CD8-positive, alpha-beta memory T cell (primary cell): ENCODE measurements at regions not wholly inside any gene's neighbourhood (a gene's known extent, or its start where the extent isn't known, plus 50 kb on each side); places are given as distances from the start of the nearest gene placed in this dataset.

Experiments used
- CTCF ChIA-PET: fragments of 350-600 bp; sonication (Branson Sonifier 250); formaldehyde crosslinking; loops from one replicate; lab custom pipeline; 2021; ENCODE audit warnings: antibody characterized with exemption; lab: Charles Lee
- POLR2A ChIA-PET: fragments of 350-600 bp; sonication (Branson Sonifier 250); formaldehyde crosslinking; loops from one replicate; lab custom pipeline; 2021; ENCODE audit warnings: antibody characterized with exemption; lab: Charles Lee
- DNase-seq, 5 donors: peaks; one replicate each; pipeline versions ENCODE4 v3.0.0 to v3.0.0-alpha.2; 2020 to 2022; ENCODE audit warnings: mixed read lengths in 1 of 5
- H3K27ac ChIP-seq: one replicate; pipeline ENCODE4 v1.7.0; 2013; ENCODE audit warnings: low read depth, mild to moderate bottlenecking, low read length, moderate library complexity
- H3K27me3 ChIP-seq: 2 replicates; pipeline ENCODE4 v1.7.0; 2013; ENCODE audit warnings: low read length, mild to moderate bottlenecking; ENCODE audit not compliant: insufficient read depth, poor library complexity, severe bottlenecking
- H3K36me3 ChIP-seq: 2 replicates; pipeline ENCODE4 v1.7.0; 2013; ENCODE audit warnings: mild to moderate bottlenecking, low read length, moderate library complexity; ENCODE audit not compliant: insufficient read depth
- H3K4me1 ChIP-seq: 2 replicates; pipeline ENCODE4 v1.7.0; 2013; ENCODE audit warnings: mild to moderate bottlenecking, low read length, moderate library complexity; ENCODE audit not compliant: insufficient read depth
- H3K4me3 ChIP-seq: 2 replicates; pipeline ENCODE4 v1.7.0; 2013; ENCODE audit warnings: mild to moderate bottlenecking, low read length
- H3K9me3 ChIP-seq: 2 replicates; pipeline ENCODE4 v1.7.0; 2013; ENCODE audit warnings: mild to moderate bottlenecking, low read length
- H3K27ac Mint-ChIP-seq, 8 donors: one replicate each; pipeline ENCODE4 v1.8.0; 2020 to 2021; ENCODE audit warnings: mixed read lengths in 8 of 8, mild to moderate bottlenecking in 6 of 8, inconsistent platforms in 3 of 8, moderate library complexity in 3 of 8
- H3K27me3 Mint-ChIP-seq, 2 donors: one replicate each; pipeline ENCODE4 v1.8.0; 2020 to 2021; ENCODE audit warnings: mixed read lengths in 2 of 2, mild to moderate bottlenecking in 1 of 2, moderate library complexity in 1 of 2
- H3K36me3 Mint-ChIP-seq, 3 donors: one replicate each; pipeline ENCODE4 v1.8.0; 2020 to 2021; ENCODE audit warnings: mixed read lengths in 3 of 3, inconsistent platforms in 1 of 3, mild to moderate bottlenecking in 1 of 3
- H3K4me1 Mint-ChIP-seq, 3 donors: one replicate each; pipeline ENCODE4 v1.8.0; 2020 to 2021; ENCODE audit warnings: mixed read lengths in 3 of 3, inconsistent platforms in 1 of 3, mild to moderate bottlenecking in 1 of 3
- H3K4me3 Mint-ChIP-seq, 7 donors: one replicate each; pipeline ENCODE4 v1.8.0; 2020 to 2021; ENCODE audit warnings: mixed read lengths in 7 of 7, mild to moderate bottlenecking in 6 of 7, moderate library complexity in 4 of 7, inconsistent platforms in 2 of 7
- H3K9me3 Mint-ChIP-seq, 5 donors: one replicate each; pipeline ENCODE4 v1.8.0; 2020 to 2022; ENCODE audit warnings: mixed read lengths in 5 of 5, mild to moderate bottlenecking in 3 of 5, moderate library complexity in 2 of 5, inconsistent platforms in 1 of 5

- Mint-ChIP-seq H3K4me3 (no peak overlapping the region), H3K27ac (no peak overlapping the region), H3K36me3 (no peaks in the 10 kb centered on the region), H3K27me3 (peaks cover 1 to 3% of the 10 kb centered on the region in 2 donors), H3K4me1 (no peaks in the 10 kb centered on the region), H3K9me3 (peaks cover 0 to 4% (median 3%) of the 10 kb centered on the region in 5 donors)
- ChIA-PET POLR2A (no interaction called here), CTCF (no interaction called here)
- H3K4me3 ChIP-seq, result no peak overlapping the region
- H3K4me1 ChIP-seq, result no peaks in the 10 kb centered on the region
- H3K27ac ChIP-seq, result no peak overlapping the region
- no peaks in the 10 kb centered on the region for H3K9me3 ChIP-seq
- no peaks in the 10 kb centered on the region for H3K36me3 ChIP-seq
- no peaks in the 10 kb centered on the region for H3K27me3 ChIP-seq
- DNase-seq, result no peak
Measured at GRCh38 chr16:65916995-65917394, 449.5 kb upstream of the CDH5 start.

GRCh38 chr16:65910291-65910690 lies 456.2 kb upstream of the CDH5 start:
- Histone ChIP-seq H3K4me3 (no peak overlapping the region), H3K36me3 (no peaks in the 10 kb centered on the region), H3K9me3 (no peaks in the 10 kb centered on the region), H3K27me3 (no peaks in the 10 kb centered on the region), H3K27ac (no peak overlapping the region), H3K4me1 (no peaks in the 10 kb centered on the region)
- no peak overlapping the region for H3K4me3 Mint-ChIP-seq
- ChIA-PET POLR2A (no interaction called here), CTCF (no interaction called here)
- H3K4me1 Mint-ChIP-seq, result no peaks in the 10 kb centered on the region
- no peaks in the 10 kb centered on the region for H3K27me3 Mint-ChIP-seq
- DNase-seq, result no peak
- peaks cover 0 to 4% (median 0%) of the 10 kb centered on the region in 3 donors for H3K36me3 Mint-ChIP-seq
- no peak overlapping the region for H3K27ac Mint-ChIP-seq
- H3K9me3 Mint-ChIP-seq, result peaks cover 0 to 1% (median 0%) of the 10 kb centered on the region in 5 donors

GRCh38 chr16:65909310-65910050 lies 457.0 kb upstream of the CDH5 start:
- H3K27me3 Mint-ChIP-seq, result no peaks in the 10 kb centered on the region
- Histone ChIP-seq H3K27me3 (no peaks in the 10 kb centered on the region), H3K4me1 (no peaks in the 10 kb centered on the region), H3K4me3 (no peak overlapping the region), H3K9me3 (no peaks in the 10 kb centered on the region), H3K27ac (no peak overlapping the region), H3K36me3 (no peaks in the 10 kb centered on the region)
- H3K9me3 Mint-ChIP-seq, result peaks cover 0 to 1% (median 0%) of the 10 kb centered on the region in 5 donors
- H3K36me3 Mint-ChIP-seq, result peaks cover 0 to 4% (median 0%) of the 10 kb centered on the region in 3 donors
- ChIA-PET POLR2A (no interaction called here), CTCF (interaction anchor here (0.6 kb wide), 1 partner anchor 10 kb away, joined by 3 read pairs; no protein-coding TSS in a partner anchor)
- no peak for DNase-seq
- no peaks in the 10 kb centered on the region for H3K4me1 Mint-ChIP-seq
- no peak overlapping the region for H3K4me3 Mint-ChIP-seq
- no peak overlapping the region for H3K27ac Mint-ChIP-seq

GRCh38 chr16:65908568-65908967 lies 457.9 kb upstream of the CDH5 start:
- no peaks in the 10 kb centered on the region for H3K27me3 Mint-ChIP-seq
- no peak overlapping the region for H3K27ac Mint-ChIP-seq
- Histone ChIP-seq H3K27ac (no peak overlapping the region), H3K4me3 (no peak overlapping the region), H3K27me3 (no peaks in the 10 kb centered on the region), H3K36me3 (no peaks in the 10 kb centered on the region), H3K9me3 (no peaks in the 10 kb centered on the region), H3K4me1 (no peaks in the 10 kb centered on the region)
- peaks cover 0 to 4% (median 0%) of the 10 kb centered on the region in 3 donors for H3K36me3 Mint-ChIP-seq
- no peak overlapping the region for H3K4me3 Mint-ChIP-seq
- CTCF ChIA-PET, result no interaction called here
- no peaks in the 10 kb centered on the region for H3K4me1 Mint-ChIP-seq
- no peak for DNase-seq
- POLR2A ChIA-PET, result no interaction called here
- peaks cover 0 to 1% (median 0%) of the 10 kb centered on the region in 5 donors for H3K9me3 Mint-ChIP-seq

GRCh38 chr16:65905331-65905730 lies 461.2 kb upstream of the CDH5 start:
- Mint-ChIP-seq H3K36me3 (peaks cover 0 to 4% (median 0%) of the 10 kb centered on the region in 3 donors), H3K9me3 (peaks cover 0 to 1% (median 0%) of the 10 kb centered on the region in 5 donors), H3K27me3 (no peaks in the 10 kb centered on the region), H3K4me1 (no peaks in the 10 kb centered on the region), H3K27ac (no peak overlapping the region), H3K4me3 (no peak overlapping the region)
- DNase-seq, result no peak
- H3K4me3 ChIP-seq, result no peak overlapping the region
- H3K27ac ChIP-seq, result no peak overlapping the region
- H3K4me1 ChIP-seq, result no peaks in the 10 kb centered on the region
- ChIA-PET POLR2A (no interaction called here), CTCF (no interaction called here)
- H3K27me3 ChIP-seq, result no peaks in the 10 kb centered on the region
- no peaks in the 10 kb centered on the region for H3K9me3 ChIP-seq
- H3K36me3 ChIP-seq, result no peaks in the 10 kb centered on the region

GRCh38 chr16:65896448-65897153 lies 469.9 kb upstream of the CDH5 start:
- H3K4me1 Mint-ChIP-seq, result no peaks in the 10 kb centered on the region
- no peak overlapping the region for H3K4me3 Mint-ChIP-seq
- Histone ChIP-seq H3K36me3 (no peaks in the 10 kb centered on the region), H3K27ac (no peak overlapping the region), H3K4me3 (no peak overlapping the region), H3K9me3 (no peaks in the 10 kb centered on the region), H3K27me3 (no peaks in the 10 kb centered on the region), H3K4me1 (no peaks in the 10 kb centered on the region)
- H3K27ac Mint-ChIP-seq, result no peak overlapping the region
- CTCF ChIA-PET, result no interaction called here
- no peaks in the 10 kb centered on the region for H3K36me3 Mint-ChIP-seq
- no peak for DNase-seq
- POLR2A ChIA-PET, result no interaction called here
- H3K27me3 Mint-ChIP-seq, result no peaks in the 10 kb centered on the region
- peaks cover 0 to 12% (median 2%) of the 10 kb centered on the region in 5 donors for H3K9me3 Mint-ChIP-seq

- no peaks in the 10 kb centered on the region for H3K36me3 ChIP-seq
- no peaks in the 10 kb centered on the region for H3K4me1 ChIP-seq
- H3K36me3 Mint-ChIP-seq, result no peaks in the 10 kb centered on the region
- no peaks in the 10 kb centered on the region for H3K4me1 Mint-ChIP-seq
- H3K4me3 Mint-ChIP-seq, result no peak overlapping the region
- no peak overlapping the region for H3K27ac Mint-ChIP-seq
- H3K27ac ChIP-seq, result no peak overlapping the region
- no peak overlapping the region for H3K4me3 ChIP-seq
- no peaks in the 10 kb centered on the region for H3K9me3 ChIP-seq
- POLR2A ChIA-PET, result no interaction called here
- no peaks in the 10 kb centered on the region for H3K27me3 ChIP-seq
- no peak for DNase-seq
- CTCF ChIA-PET, result no interaction called here
- peaks cover 0 to 12% (median 2%) of the 10 kb centered on the region in 5 donors for H3K9me3 Mint-ChIP-seq
- H3K27me3 Mint-ChIP-seq, result no peaks in the 10 kb centered on the region
Measured at GRCh38 chr16:65895906-65896305, 470.6 kb upstream of the CDH5 start.

- H3K4me1 Mint-ChIP-seq, result no peaks in the 10 kb centered on the region
- DNase-seq, result no peak
- H3K36me3 Mint-ChIP-seq, result no peaks in the 10 kb centered on the region
- ChIA-PET POLR2A (no interaction called here), CTCF (no interaction called here)
- H3K27me3 ChIP-seq, result no peaks in the 10 kb centered on the region
- H3K27ac ChIP-seq, result no peak overlapping the region
- no peaks in the 10 kb centered on the region for H3K36me3 ChIP-seq
- no peaks in the 10 kb centered on the region for H3K27me3 Mint-ChIP-seq
- H3K4me3 Mint-ChIP-seq, result no peak overlapping the region
- no peak overlapping the region for H3K4me3 ChIP-seq
- no peaks in the 10 kb centered on the region for H3K4me1 ChIP-seq
- no peaks in the 10 kb centered on the region for H3K9me3 ChIP-seq
- H3K27ac Mint-ChIP-seq, result no peak overlapping the region
- H3K9me3 Mint-ChIP-seq, result peaks cover 0 to 12% (median 2%) of the 10 kb centered on the region in 5 donors
Measured at GRCh38 chr16:65895486-65895885, 471.0 kb upstream of the CDH5 start.
